ENCODE measurements at regions not wholly inside any gene's neighbourhood (a gene's known extent, or its start where the extent isn't known, plus 50 kb on each side); places are given as distances from the start of the nearest gene placed in this dataset.
A peak's percentile ranks its signal among the peaks of the same experiment; 100 is the strongest.

DNA sequence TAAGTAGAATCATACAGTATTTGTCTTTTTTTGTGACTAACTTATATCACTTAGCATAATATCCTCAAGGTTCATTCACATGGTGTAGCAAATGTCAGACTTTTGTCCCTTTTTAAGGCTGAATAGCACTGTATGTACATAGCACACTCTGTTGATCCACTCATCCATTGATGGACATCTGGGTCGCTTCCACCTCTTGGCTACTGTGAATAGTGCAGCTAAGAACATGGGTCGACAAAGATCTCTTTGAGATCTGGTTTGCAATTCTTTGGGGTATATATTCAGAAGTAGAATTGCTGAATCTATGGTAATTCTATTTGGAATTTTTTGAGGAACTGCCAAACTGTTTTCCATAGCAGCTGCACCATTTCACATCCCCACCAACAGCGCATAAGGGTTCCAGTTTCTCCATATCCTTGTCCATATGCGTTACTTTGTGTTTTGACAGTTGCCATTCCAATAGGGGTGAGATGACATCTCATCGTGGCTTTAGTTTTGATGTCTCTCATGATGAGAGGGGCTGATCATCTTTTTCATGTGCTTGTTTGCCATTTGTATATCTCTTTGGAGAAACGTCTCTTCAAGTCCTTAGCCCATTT is 73.9 kb downstream of the GLRX5 start:
- Histone ChIP-seq H3K9me3 (no peaks in the 10 kb centered on the region), H3K27ac (no peak overlapping the region), H3K4me1 (no peaks in the 10 kb centered on the region), H3K4me3 (no peak overlapping the region), H3K4me2 (no peak overlapping the region)
- 10% methylated on average over 6 of the region's 6 CpGs for WGBS (ENCODE audit: missing lambda C conversion rate)
- FAIRE-seq (no peak), DNase-seq (ENCODE audit: low read depth in 1 of 2, low spot score in 1 of 2) (no peak), ATAC-seq (no peak)
- POLR2A ChIA-PET = no interaction called here
- CTCF ChIA-PET = interaction anchor here (0.8 to 1.3 kb wide), 4 partner anchors 20 to 167 kb away, joined by 3 to 7 read pairs (median 3); no protein-coding TSS in a partner anchor
- TF ChIP-seq JUN (IDR thresholded peaks at IDR 0.05) (no peak), POLR2AphosphoS2 (conservative IDR thresholded peaks at IDR 0.05; ENCODE audit: low read length) (no peak), HDAC2 (IDR thresholded peaks at IDR 0.05) (no peak), NPAS2 (CRISPR knock-in tag; IDR thresholded peaks at IDR 0.05; ENCODE audit: borderline replicate concordance) (no peak), CEBPB (IDR thresholded peaks at IDR 0.05) (no peak), FOXS1 (CRISPR knock-in tag; IDR thresholded peaks at IDR 0.05) (no peak), ZNF302 (CRISPR knock-in tag; IDR thresholded peaks at IDR 0.05) (no peak), KDM5A (IDR thresholded peaks at IDR 0.05) (no peak), MAFK (IDR thresholded peaks at IDR 0.05; ENCODE audit: partially characterized antibody) (no peak), HEYL (CRISPR knock-in tag; IDR thresholded peaks at IDR 0.05) (no peak), EHMT2 (IDR thresholded peaks at IDR 0.05; ENCODE audit: low read depth) (no peak), HOXB13 (CRISPR knock-in tag; IDR thresholded peaks at IDR 0.05; ENCODE audit: low read depth) (no peak), ZSCAN20 (CRISPR knock-in tag; IDR thresholded peaks at IDR 0.05) (no peak), RAD21 (conservative IDR thresholded peaks at IDR 0.05 in 1 of 2, IDR thresholded peaks at IDR 0.05 in 1 of 2) (no peak), E2F6 (IDR thresholded peaks at IDR 0.05; ENCODE audit: borderline replicate concordance, low read depth) (no peak)
- TF ChIP-seq, protein P1, sequence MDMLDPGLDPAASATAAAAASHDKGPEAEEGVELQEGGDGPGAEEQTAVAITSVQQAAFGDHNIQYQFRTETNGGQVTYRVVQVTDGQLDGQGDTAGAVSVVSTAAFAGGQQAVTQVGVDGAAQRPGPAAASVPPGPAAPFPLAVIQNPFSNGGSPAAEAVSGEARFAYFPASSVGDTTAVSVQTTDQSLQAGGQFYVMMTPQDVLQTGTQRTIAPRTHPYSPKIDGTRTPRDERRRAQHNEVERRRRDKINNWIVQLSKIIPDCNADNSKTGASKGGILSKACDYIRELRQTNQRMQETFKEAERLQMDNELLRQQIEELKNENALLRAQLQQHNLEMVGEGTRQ (IDR thresholded peaks at IDR 0.05) = no peak
- TF ChIP-seq, protein P2, sequence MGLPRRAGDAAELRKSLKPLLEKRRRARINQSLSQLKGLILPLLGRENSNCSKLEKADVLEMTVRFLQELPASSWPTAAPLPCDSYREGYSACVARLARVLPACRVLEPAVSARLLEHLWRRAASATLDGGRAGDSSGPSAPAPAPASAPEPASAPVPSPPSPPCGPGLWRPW (IDR thresholded peaks at IDR 0.05) = no peak
- TF ChIP-seq, protein P3, sequence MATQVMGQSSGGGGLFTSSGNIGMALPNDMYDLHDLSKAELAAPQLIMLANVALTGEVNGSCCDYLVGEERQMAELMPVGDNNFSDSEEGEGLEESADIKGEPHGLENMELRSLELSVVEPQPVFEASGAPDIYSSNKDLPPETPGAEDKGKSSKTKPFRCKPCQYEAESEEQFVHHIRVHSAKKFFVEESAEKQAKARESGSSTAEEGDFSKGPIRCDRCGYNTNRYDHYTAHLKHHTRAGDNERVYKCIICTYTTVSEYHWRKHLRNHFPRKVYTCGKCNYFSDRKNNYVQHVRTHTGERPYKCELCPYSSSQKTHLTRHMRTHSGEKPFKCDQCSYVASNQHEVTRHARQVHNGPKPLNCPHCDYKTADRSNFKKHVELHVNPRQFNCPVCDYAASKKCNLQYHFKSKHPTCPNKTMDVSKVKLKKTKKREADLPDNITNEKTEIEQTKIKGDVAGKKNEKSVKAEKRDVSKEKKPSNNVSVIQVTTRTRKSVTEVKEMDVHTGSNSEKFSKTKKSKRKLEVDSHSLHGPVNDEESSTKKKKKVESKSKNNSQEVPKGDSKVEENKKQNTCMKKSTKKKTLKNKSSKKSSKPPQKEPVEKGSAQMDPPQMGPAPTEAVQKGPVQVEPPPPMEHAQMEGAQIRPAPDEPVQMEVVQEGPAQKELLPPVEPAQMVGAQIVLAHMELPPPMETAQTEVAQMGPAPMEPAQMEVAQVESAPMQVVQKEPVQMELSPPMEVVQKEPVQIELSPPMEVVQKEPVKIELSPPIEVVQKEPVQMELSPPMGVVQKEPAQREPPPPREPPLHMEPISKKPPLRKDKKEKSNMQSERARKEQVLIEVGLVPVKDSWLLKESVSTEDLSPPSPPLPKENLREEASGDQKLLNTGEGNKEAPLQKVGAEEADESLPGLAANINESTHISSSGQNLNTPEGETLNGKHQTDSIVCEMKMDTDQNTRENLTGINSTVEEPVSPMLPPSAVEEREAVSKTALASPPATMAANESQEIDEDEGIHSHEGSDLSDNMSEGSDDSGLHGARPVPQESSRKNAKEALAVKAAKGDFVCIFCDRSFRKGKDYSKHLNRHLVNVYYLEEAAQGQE (IDR thresholded peaks at IDR 0.05) = no peak

DNA sequence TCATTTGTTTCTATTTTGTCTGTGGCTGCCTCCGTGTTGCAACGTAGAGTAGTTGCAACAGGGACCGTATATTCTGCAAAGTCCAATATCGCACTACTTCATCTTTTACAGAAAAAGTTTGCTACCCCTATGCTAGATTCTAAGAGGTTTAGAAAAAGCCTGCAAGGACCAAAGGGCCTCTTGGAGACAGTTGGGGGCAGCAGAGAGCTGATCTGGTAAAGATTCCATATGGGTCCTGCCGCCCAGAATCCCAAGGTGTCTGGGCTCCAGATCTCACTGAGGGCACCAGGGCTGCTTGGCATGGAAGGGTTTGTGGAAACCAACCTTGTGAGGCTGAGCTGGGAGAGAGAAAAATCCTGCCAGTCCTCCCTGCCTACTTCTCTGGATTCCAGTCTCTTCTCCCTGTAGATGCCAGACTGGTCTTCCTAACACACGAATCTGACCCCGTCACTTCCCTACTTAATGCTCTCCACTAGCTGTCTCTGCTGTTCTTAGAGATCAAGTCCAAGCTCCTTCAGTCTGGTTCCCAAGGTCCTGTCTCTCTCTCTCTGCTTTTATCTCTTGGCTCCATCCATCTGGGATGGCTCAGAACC is 74.6 kb downstream of the GLRX5 start:
- FAIRE-seq (no peak), ATAC-seq (peak; percentile 60 to 90; a peak in 3 of 6 replicates), DNase-seq (ENCODE audit: low read depth in 1 of 2, low spot score in 1 of 2) (peak in 1 of 2 experiments; percentile 53)
- POLR2A ChIA-PET = no interaction called here
- Histone ChIP-seq H3K9me3 (no peaks in the 10 kb centered on the region), H3K4me3 (no peak overlapping the region), H3K27ac (no peak overlapping the region), H3K4me1 (no peaks in the 10 kb centered on the region), H3K4me2 (no peak overlapping the region)
- CTCF ChIA-PET = interaction anchor here (0.6 to 1.3 kb wide), 6 partner anchors 20 to 386 kb away, joined by 3 to 7 read pairs (median 3); no protein-coding TSS in a partner anchor
- no peak for TF ChIP-seq HOXB5 (CRISPR knock-in tag; IDR thresholded peaks at IDR 0.05)
- peak; percentile 30; the same call in 2 of the 3 replicates for TF ChIP-seq SMC3 (IDR thresholded peaks at IDR 0.05)
- TF ChIP-seq RAD21 (conservative IDR thresholded peaks at IDR 0.05 in 1 of 2, IDR thresholded peaks at IDR 0.05 in 1 of 2) = peak; percentile 57 to 65
- no peak for TF ChIP-seq PHF8 (IDR thresholded peaks at IDR 0.05; ENCODE audit: borderline replicate concordance, low read depth)
- TF ChIP-seq, protein P4, sequence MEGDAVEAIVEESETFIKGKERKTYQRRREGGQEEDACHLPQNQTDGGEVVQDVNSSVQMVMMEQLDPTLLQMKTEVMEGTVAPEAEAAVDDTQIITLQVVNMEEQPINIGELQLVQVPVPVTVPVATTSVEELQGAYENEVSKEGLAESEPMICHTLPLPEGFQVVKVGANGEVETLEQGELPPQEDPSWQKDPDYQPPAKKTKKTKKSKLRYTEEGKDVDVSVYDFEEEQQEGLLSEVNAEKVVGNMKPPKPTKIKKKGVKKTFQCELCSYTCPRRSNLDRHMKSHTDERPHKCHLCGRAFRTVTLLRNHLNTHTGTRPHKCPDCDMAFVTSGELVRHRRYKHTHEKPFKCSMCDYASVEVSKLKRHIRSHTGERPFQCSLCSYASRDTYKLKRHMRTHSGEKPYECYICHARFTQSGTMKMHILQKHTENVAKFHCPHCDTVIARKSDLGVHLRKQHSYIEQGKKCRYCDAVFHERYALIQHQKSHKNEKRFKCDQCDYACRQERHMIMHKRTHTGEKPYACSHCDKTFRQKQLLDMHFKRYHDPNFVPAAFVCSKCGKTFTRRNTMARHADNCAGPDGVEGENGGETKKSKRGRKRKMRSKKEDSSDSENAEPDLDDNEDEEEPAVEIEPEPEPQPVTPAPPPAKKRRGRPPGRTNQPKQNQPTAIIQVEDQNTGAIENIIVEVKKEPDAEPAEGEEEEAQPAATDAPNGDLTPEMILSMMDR (IDR thresholded peaks at IDR 0.05) = peak; percentile 45
- no peak for TF ChIP-seq ZNF302 (CRISPR knock-in tag; IDR thresholded peaks at IDR 0.05)
- TF ChIP-seq KDM5A (IDR thresholded peaks at IDR 0.05) = no peak
- WGBS (ENCODE audit: missing lambda C conversion rate) = 19% methylated on average over 7 of the region's 7 CpGs

Data from A549 (cell line).